ENCODE measurements at regions not wholly inside any gene's neighbourhood (a gene's known extent, or its start where the extent isn't known, plus 50 kb on each side); places are given as distances from the start of the nearest gene placed in this dataset.

- TF ChIP-seq SUZ12 (IDR thresholded peaks at IDR 0.05; ENCODE audit: extremely low read depth, insufficient read depth, insufficient read length) = no peak
- TF ChIP-seq ZNF274 (IDR thresholded peaks at IDR 0.05; ENCODE audit: low read depth, low read length) = no peak
These were observed 490.8 kb downstream of the EPM2A start for GRCh38 chr6:145244349-145245100.

Measured in NT2/D1 (cell line).